CD4-positive, alpha-beta memory T cell (primary cell): ENCODE measurements at regions not wholly inside any gene's neighbourhood (a gene's known extent, or its start where the extent isn't known, plus 50 kb on each side); places are given as distances from the start of the nearest gene placed in this dataset.
"Not testable (repeated sequence)": the region's sequence is repeated elsewhere in the genome, so short reads cannot be mapped to it uniquely, and the experiment has no call there.

Experiments
- CTCF ChIA-PET: fragments of 350-600 bp; sonication (Branson Sonifier 250); formaldehyde crosslinking; loops from one replicate; lab custom pipeline; 2021; ENCODE audit warnings: inconsistent platforms; ENCODE audit not compliant: partially characterized antibody; lab: Charles Lee
- POLR2A ChIA-PET: fragments of 350-600 bp; sonication (Branson Sonifier 250); formaldehyde crosslinking; loops from one replicate; lab custom pipeline; 2021; ENCODE audit not compliant: partially characterized antibody; lab: Charles Lee
- DNase-seq, 5 donors: peaks; one replicate each; pipeline versions ENCODE4 v3.0.0 to v3.0.0-alpha.2; 2020 to 2022; ENCODE audit warnings: mixed read lengths in 1 of 5
- H3K27ac ChIP-seq: one replicate; pipeline ENCODE4 v1.7.0; 2013; ENCODE audit warnings: low read depth, low read length
- H3K27me3 ChIP-seq: 2 replicates; pipeline ENCODE4 v1.7.0; 2013; ENCODE audit warnings: mild to moderate bottlenecking, low read length, moderate library complexity; ENCODE audit not compliant: insufficient read depth
- H3K36me3 ChIP-seq: 2 replicates; pipeline ENCODE4 v1.7.0; 2013; ENCODE audit warnings: mild to moderate bottlenecking, low read length, moderate library complexity; ENCODE audit not compliant: insufficient read depth
- H3K4me1 ChIP-seq: 2 replicates; pipeline ENCODE4 v1.7.0; 2013; ENCODE audit warnings: mild to moderate bottlenecking, low read length, moderate library complexity; ENCODE audit not compliant: insufficient read depth
- H3K4me3 ChIP-seq, 2 donors: one replicate each; pipeline ENCODE4 v1.7.0; 2013; ENCODE audit warnings: low read length in 2 of 2, mild to moderate bottlenecking in 1 of 2
- H3K9me3 ChIP-seq, 2 donors: one replicate each; pipeline ENCODE4 v1.7.0; 2013; ENCODE audit warnings: low read length in 2 of 2, control low read depth in 1 of 2; ENCODE audit not compliant: control insufficient read depth in 1 of 2
- H3K27ac Mint-ChIP-seq, 7 donors: one replicate each; pipeline ENCODE4 v1.8.0; 2020 to 2021; ENCODE audit warnings: mixed read lengths in 7 of 7, mild to moderate bottlenecking in 6 of 7, inconsistent platforms in 3 of 7, moderate library complexity in 3 of 7
- H3K27me3 Mint-ChIP-seq, 2 donors: one replicate each; pipeline ENCODE4 v1.8.0; 2020 to 2021; ENCODE audit warnings: mixed read lengths in 2 of 2
- H3K36me3 Mint-ChIP-seq, 2 donors: one replicate each; pipeline ENCODE4 v1.8.0; 2020 to 2021; ENCODE audit warnings: mixed read lengths in 2 of 2, inconsistent platforms in 1 of 2, mild to moderate bottlenecking in 1 of 2
- H3K4me1 Mint-ChIP-seq, 4 donors: one replicate each; pipeline ENCODE4 v1.8.0; 2020 to 2021; ENCODE audit warnings: mixed read lengths in 4 of 4, mild to moderate bottlenecking in 1 of 4
- H3K4me3 Mint-ChIP-seq, 8 donors: one replicate each; pipeline ENCODE4 v1.8.0; 2020 to 2021; ENCODE audit warnings: mixed read lengths in 8 of 8, mild to moderate bottlenecking in 7 of 8, moderate library complexity in 6 of 8, inconsistent platforms in 3 of 8
- H3K9me3 Mint-ChIP-seq, 8 donors: one replicate each; pipeline ENCODE4 v1.8.0; 2020 to 2021; ENCODE audit warnings: mixed read lengths in 8 of 8, mild to moderate bottlenecking in 5 of 8, inconsistent platforms in 3 of 8, moderate library complexity in 1 of 8
- intact Hi-C: fragments of 100-400 bp; cut with micrococcal nuclease; formaldehyde crosslinking; loops from one replicate; pipeline ENCODE4 v1.15.1; 2023

DNA sequence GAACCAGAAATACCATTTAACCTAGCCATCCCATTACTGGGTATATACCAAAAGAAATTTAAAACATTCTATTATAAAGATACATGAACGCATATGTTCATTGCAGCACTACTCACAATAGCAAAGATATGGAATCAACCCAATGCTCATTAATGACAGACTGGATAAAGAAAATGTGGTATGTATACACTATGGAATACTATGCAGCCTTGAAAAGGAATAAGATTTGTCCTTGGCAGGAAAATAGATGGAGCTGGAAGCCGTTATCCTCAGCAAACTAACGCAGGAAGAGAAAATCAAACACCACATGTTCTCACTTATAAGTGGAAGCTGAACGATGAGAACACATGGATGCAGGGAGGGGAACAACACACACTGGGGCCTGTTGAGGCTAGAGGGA is 146.1 kb upstream of the HMGA2 start:
- H3K27me3 ChIP-seq, H3K9me3 ChIP-seq, intact Hi-C loops, POLR2A ChIA-PET, DNase-seq, H3K27me3 Mint-ChIP-seq, H3K4me3 ChIP-seq, H3K27ac ChIP-seq, H3K4me1 ChIP-seq, H3K36me3 Mint-ChIP-seq, CTCF ChIA-PET, H3K27ac Mint-ChIP-seq, H3K9me3 Mint-ChIP-seq, H3K36me3 ChIP-seq, H3K4me3 Mint-ChIP-seq, H3K4me1 Mint-ChIP-seq: not testable (repeated sequence)

DNA sequence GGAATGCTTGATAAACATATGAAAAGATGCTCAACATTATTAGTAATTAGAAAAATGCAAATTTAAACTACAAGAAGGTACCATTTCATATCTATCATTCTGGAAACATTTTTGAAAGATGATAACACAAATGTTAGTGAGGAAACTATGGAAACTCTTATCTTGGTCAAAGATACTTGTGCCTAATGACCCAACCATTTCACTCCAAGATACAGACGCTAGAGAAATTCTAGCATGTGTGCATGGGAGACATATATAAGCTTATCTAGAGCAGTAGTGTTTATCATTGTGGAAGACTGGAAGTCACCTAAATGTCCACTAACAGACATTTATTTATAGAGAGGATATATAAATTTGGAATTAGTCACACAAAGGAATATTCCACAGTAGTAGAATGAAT is 143.1 kb upstream of the HMGA2 start:
- intact Hi-C loops = no loop called here
- no peaks in the 10 kb centered on the region for H3K36me3 ChIP-seq
- no peak overlapping the region for H3K4me3 ChIP-seq
- H3K27ac ChIP-seq = no peak overlapping the region
- H3K4me1 ChIP-seq = no peaks in the 10 kb centered on the region
- CTCF ChIA-PET = no interaction called here
- POLR2A ChIA-PET = no interaction called here
- H3K27me3 ChIP-seq = no peaks in the 10 kb centered on the region
- peaks cover 0 to 9% (median 4%) of the 10 kb centered on the region in 8 donors for H3K9me3 Mint-ChIP-seq
- H3K4me1 Mint-ChIP-seq = no peaks in the 10 kb centered on the region
- no peaks in the 10 kb centered on the region for H3K9me3 ChIP-seq
- H3K4me3 Mint-ChIP-seq = no peak overlapping the region
- peaks cover 0 to under 1% of the 10 kb centered on the region in 2 donors for H3K27me3 Mint-ChIP-seq
- H3K27ac Mint-ChIP-seq = no peak overlapping the region
- H3K36me3 Mint-ChIP-seq = no peaks in the 10 kb centered on the region
- no peak for DNase-seq

DNA sequence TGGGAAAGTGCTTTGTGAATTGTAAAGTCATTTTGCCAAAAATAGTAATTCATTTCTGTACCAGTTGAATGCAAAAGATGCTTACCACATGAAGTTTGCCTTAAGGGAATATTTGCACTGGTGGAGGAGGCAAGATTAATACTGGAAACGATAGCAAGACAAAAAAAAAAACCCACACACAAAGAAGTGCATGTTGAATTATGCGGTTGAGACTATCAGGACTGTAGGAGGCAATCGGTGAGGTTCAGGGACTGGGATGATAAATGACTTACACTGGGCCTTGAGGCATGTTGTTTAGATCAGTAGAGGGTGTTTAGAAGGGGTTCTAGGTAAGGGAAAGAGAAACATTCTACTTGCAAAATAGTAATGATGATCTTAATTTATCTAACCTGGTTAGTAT is 142.2 kb upstream of the HMGA2 start:
- Histone ChIP-seq H3K9me3 (no peaks in the 10 kb centered on the region), H3K4me3 (no peak overlapping the region), H3K36me3 (no peaks in the 10 kb centered on the region), H3K4me1 (no peaks in the 10 kb centered on the region), H3K27ac (no peak overlapping the region), H3K27me3 (no peaks in the 10 kb centered on the region)
- Mint-ChIP-seq H3K36me3 (no peaks in the 10 kb centered on the region), H3K27ac (no peak overlapping the region), H3K4me3 (no peak overlapping the region), H3K4me1 (no peaks in the 10 kb centered on the region), H3K27me3 (no peaks in the 10 kb centered on the region), H3K9me3 (peaks cover 0 to 14% (median 4%) of the 10 kb centered on the region in 8 donors)
- POLR2A ChIA-PET = no interaction called here
- intact Hi-C loops = no loop called here
- CTCF ChIA-PET = no interaction called here
- DNase-seq = no peak

DNA sequence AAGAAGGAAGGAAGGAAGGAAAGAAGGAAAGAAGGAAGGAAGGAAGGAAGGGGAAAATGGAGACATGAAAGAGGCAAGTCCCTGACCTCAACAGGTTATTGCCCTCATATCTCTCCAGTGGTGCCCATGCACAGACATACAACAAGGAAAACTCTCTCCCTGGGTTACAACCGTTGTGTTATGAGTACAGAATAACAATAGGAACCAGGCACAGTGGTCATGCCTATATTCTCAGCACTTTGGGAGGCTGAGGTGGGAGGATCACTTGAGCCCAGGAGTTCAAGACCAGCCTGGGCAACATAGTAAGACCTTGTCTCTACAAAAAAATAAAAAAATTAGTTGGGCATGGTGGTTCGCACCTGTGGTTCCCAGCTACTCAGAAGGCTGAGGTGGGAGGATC is 139.4 kb upstream of the HMGA2 start:
- Histone ChIP-seq H3K36me3 (no peaks in the 10 kb centered on the region), H3K4me3 (no peak overlapping the region), H3K27ac (no peak overlapping the region), H3K27me3 (no peaks in the 10 kb centered on the region), H3K4me1 (no peaks in the 10 kb centered on the region), H3K9me3 (no peaks in the 10 kb centered on the region)
- no peaks in the 10 kb centered on the region for H3K27me3 Mint-ChIP-seq
- CTCF ChIA-PET = no interaction called here
- no peaks in the 10 kb centered on the region for H3K36me3 Mint-ChIP-seq
- peaks cover 0 to 8% (median 2%) of the 10 kb centered on the region in 8 donors for H3K9me3 Mint-ChIP-seq
- POLR2A ChIA-PET = no interaction called here
- no peak overlapping the region for H3K4me3 Mint-ChIP-seq
- intact Hi-C loops = no loop called here
- no peaks in the 10 kb centered on the region for H3K4me1 Mint-ChIP-seq
- no peak for DNase-seq
- no peak overlapping the region for H3K27ac Mint-ChIP-seq

DNA sequence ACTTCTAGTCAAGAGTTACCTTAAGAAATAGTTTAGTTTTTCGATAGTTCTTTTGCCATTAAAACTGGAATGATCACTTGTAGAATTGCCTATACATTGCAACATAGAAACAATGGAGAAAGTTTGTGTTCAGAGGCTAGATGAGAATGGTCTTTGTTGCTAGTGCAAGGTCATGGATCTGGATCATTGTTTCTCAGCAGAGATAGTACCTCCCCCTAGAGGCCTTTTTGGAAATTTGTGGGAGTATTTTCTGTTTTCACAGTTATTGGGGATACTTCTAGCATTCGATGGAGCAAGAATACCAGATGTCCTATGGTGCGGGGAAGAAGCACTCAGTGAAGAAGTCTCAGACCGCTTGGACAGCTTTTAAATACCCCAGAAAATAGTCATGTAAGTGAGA is 138.8 kb upstream of the HMGA2 start:
- no peaks in the 10 kb centered on the region for H3K27me3 ChIP-seq
- POLR2A ChIA-PET = no interaction called here
- intact Hi-C loops = no loop called here
- peaks cover 0 to 8% (median 3%) of the 10 kb centered on the region in 8 donors for H3K9me3 Mint-ChIP-seq
- H3K4me1 ChIP-seq = no peaks in the 10 kb centered on the region
- no peaks in the 10 kb centered on the region for H3K4me1 Mint-ChIP-seq
- no peak overlapping the region for H3K4me3 ChIP-seq
- H3K27me3 Mint-ChIP-seq = no peaks in the 10 kb centered on the region
- H3K36me3 Mint-ChIP-seq = no peaks in the 10 kb centered on the region
- no peak overlapping the region for H3K27ac Mint-ChIP-seq
- DNase-seq = no peak
- H3K36me3 ChIP-seq = no peaks in the 10 kb centered on the region
- no peak overlapping the region for H3K27ac ChIP-seq
- H3K4me3 Mint-ChIP-seq = no peak overlapping the region
- no peaks in the 10 kb centered on the region for H3K9me3 ChIP-seq
- CTCF ChIA-PET = no interaction called here

DNA sequence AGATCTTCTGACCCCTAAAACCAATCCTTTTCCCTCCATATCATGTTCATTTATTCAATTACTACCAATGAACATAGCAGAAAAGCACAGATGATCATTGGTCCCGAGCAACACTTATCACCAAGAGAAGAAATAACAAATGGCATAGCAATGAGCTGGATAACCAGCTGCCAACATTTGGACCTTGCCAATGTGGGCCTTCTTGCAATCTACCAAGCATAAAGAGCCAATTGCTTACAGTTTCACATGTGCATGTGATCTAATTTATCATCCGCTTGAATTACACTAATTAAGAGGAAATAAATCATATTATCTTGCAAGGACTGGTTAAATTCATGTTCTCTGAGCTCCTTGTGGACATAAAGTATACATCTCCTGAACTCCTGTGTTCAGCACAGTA is 134.8 kb upstream of the HMGA2 start:
- no peaks in the 10 kb centered on the region for H3K36me3 ChIP-seq
- no peak overlapping the region for H3K27ac ChIP-seq
- intact Hi-C loops = no loop called here
- no peaks in the 10 kb centered on the region for H3K27me3 ChIP-seq
- peaks cover 0 to 10% (median under 1%) of the 10 kb centered on the region in 8 donors for H3K9me3 Mint-ChIP-seq
- POLR2A ChIA-PET = no interaction called here
- H3K9me3 ChIP-seq = no peaks in the 10 kb centered on the region
- H3K4me1 Mint-ChIP-seq = no peaks in the 10 kb centered on the region
- no peak overlapping the region for H3K4me3 Mint-ChIP-seq
- CTCF ChIA-PET = interaction anchor here (1.5 kb wide), 1 partner anchor 18 kb away, joined by 3 read pairs; no protein-coding TSS in a partner anchor
- H3K27me3 Mint-ChIP-seq = no peaks in the 10 kb centered on the region
- H3K27ac Mint-ChIP-seq = no peak overlapping the region
- DNase-seq = no peak
- H3K36me3 Mint-ChIP-seq = no peaks in the 10 kb centered on the region
- no peak overlapping the region for H3K4me3 ChIP-seq
- no peaks in the 10 kb centered on the region for H3K4me1 ChIP-seq

DNA sequence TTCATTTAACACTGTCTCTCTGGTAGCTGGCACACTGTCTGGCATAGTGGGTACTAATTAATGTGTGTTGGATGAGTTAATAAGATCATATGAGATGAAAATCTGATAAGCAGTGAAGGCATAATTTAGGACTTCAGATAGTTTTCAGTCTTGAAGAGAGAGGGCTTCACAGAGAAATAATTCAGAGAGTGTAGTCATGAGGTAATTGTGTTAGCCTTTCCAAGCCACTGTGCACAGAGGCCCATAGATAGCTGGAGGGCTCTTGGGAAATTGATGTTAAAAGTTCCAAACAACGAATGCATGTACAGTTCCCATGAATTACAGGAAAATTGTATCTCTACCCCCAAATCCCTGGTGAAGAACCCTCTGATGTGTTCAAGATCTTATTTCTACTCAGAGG is 133.8 kb upstream of the HMGA2 start:
- Histone ChIP-seq H3K4me3 (no peak overlapping the region), H3K27ac (no peak overlapping the region), H3K9me3 (no peaks in the 10 kb centered on the region), H3K36me3 (no peaks in the 10 kb centered on the region), H3K4me1 (no peaks in the 10 kb centered on the region), H3K27me3 (no peaks in the 10 kb centered on the region)
- H3K9me3 Mint-ChIP-seq = peaks cover 0 to 10% (median under 1%) of the 10 kb centered on the region in 8 donors
- no peaks in the 10 kb centered on the region for H3K27me3 Mint-ChIP-seq
- no peak for DNase-seq
- no peaks in the 10 kb centered on the region for H3K4me1 Mint-ChIP-seq
- H3K4me3 Mint-ChIP-seq = no peak overlapping the region
- ChIA-PET CTCF (interaction anchor here (1.5 kb wide), 1 partner anchor 19 kb away, joined by 3 read pairs; no protein-coding TSS in a partner anchor), POLR2A (no interaction called here)
- H3K36me3 Mint-ChIP-seq = no peaks in the 10 kb centered on the region
- H3K27ac Mint-ChIP-seq = no peak overlapping the region
- intact Hi-C loops = no loop called here

DNA sequence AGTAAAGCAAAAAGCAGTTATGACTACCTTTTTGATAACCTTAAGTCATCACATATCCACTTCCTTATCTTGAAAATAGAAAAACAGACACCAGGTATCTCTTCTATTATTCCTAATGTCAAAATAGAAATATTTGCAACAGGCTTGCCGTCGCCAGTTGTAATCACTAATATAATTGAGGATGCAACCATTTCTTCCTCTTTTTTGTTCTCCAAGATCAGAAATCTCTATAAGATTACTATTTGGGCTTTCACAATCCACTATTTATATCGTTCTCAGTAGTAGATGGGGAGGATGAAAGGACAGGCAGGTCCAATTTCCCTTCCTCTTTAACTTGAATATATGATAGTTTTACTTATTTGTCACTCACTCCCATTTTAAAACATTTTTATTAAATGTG is 130.2 kb upstream of the HMGA2 start:
- intact Hi-C loops = no loop called here
- CTCF ChIA-PET = no interaction called here

More for the DNA sequence above, 130.2 kb upstream of the HMGA2 start:
- DNase-seq = no peak
- H3K4me3 ChIP-seq = no peak overlapping the region
- no peaks in the 10 kb centered on the region for H3K36me3 Mint-ChIP-seq
- H3K27me3 Mint-ChIP-seq = no peaks in the 10 kb centered on the region
- H3K4me1 Mint-ChIP-seq = no peaks in the 10 kb centered on the region
- H3K27ac ChIP-seq = no peak overlapping the region
- POLR2A ChIA-PET = no interaction called here
- H3K4me3 Mint-ChIP-seq = no peak overlapping the region
- H3K9me3 Mint-ChIP-seq = peaks cover 0 to 13% (median 0%) of the 10 kb centered on the region in 8 donors
- no peak overlapping the region for H3K27ac Mint-ChIP-seq
- no peaks in the 10 kb centered on the region for H3K4me1 ChIP-seq
- no peaks in the 10 kb centered on the region for H3K9me3 ChIP-seq
- no peaks in the 10 kb centered on the region for H3K27me3 ChIP-seq
- H3K36me3 ChIP-seq = no peaks in the 10 kb centered on the region
